ENCODE measurements at regions not wholly inside any gene's neighbourhood (a gene's known extent, or its start where the extent isn't known, plus 50 kb on each side); places are given as distances from the start of the nearest gene placed in this dataset.
"Not testable (repeated sequence)": the region's sequence is repeated elsewhere in the genome, so short reads cannot be mapped to it uniquely, and the experiment has no call there.

GRCh38 chr18:8522756-8523155 is 86.5 kb upstream of the RAB12 start:
- no peaks in the 10 kb centered on the region for H3K4me1 Mint-ChIP-seq
- H3K27me3 Mint-ChIP-seq, result peaks cover 38 to 47% of the 10 kb centered on the region in 2 donors
- no peaks in the 10 kb centered on the region for H3K36me3 Mint-ChIP-seq

GRCh38 chr18:8525692-8526091 is 83.5 kb upstream of the RAB12 start:
- POLR2A ChIA-PET, result no interaction called here
- H3K9me3 Mint-ChIP-seq, result peaks cover 14 to 20% (median 15%) of the 10 kb centered on the region in 3 donors
- no peak overlapping the region for H3K27ac ChIP-seq (ENCODE audit: low read length)
- H3K27me3 Mint-ChIP-seq, result peaks cover 41 to 42% of the 10 kb centered on the region in 2 donors
- no peak for DNase-seq
- no peaks in the 10 kb centered on the region for H3K4me1 ChIP-seq (ENCODE audit: control insufficient read depth in 1 of 2, extremely low read depth in 1 of 2, insufficient read depth in 2 of 2, low read length in 2 of 2)
- no peak overlapping the region for H3K4me3 ChIP-seq (ENCODE audit: control insufficient read depth in 1 of 2, extremely low read depth in 1 of 2, low read length in 1 of 2)
- H3K4me3 Mint-ChIP-seq, result no peak overlapping the region
- CTCF ChIA-PET, result no interaction called here
- no peak for ATAC-seq (replicated peaks in 1 of 4)
- no peaks in the 10 kb centered on the region for H3K4me1 Mint-ChIP-seq
- no peaks in the 10 kb centered on the region for H3K36me3 Mint-ChIP-seq
- H3K27ac Mint-ChIP-seq, result no peak overlapping the region
- no peaks in the 10 kb centered on the region for H3K36me3 ChIP-seq (ENCODE audit: control insufficient read depth in 2 of 2, extremely low read depth in 1 of 2, insufficient read depth in 1 of 2, low read length in 1 of 2)
- 4% methylated on average over 3 of the region's 6 CpGs for WGBS (ENCODE audit: insufficient coverage)
- H3K9me3 ChIP-seq, result peaks cover under 1% of the 10 kb centered on the region
- peaks cover 0 to 38% of the 10 kb centered on the region in 2 experiments for H3K27me3 ChIP-seq (replicated peaks in 1 of 2; ENCODE audit: control insufficient read depth in 2 of 2, extremely low read depth in 1 of 2, insufficient read depth in 2 of 2, low read length in 1 of 2)

More at GRCh38 chr18:8522756-8523155, 86.5 kb upstream of the RAB12 start:
- Mint-ChIP-seq H3K4me3 (no peak overlapping the region), H3K9me3 (peaks cover 2 to 18% (median 9%) of the 10 kb centered on the region in 3 donors), H3K27ac (no peak overlapping the region)
- no peak overlapping the region for H3K4me3 ChIP-seq (ENCODE audit: control insufficient read depth in 1 of 2, extremely low read depth in 1 of 2, low read length in 1 of 2)
- WGBS (ENCODE audit: insufficient coverage), result no CpG with 5 or more reads among the region's 4 CpGs
- H3K36me3 ChIP-seq (ENCODE audit: control insufficient read depth in 2 of 2, extremely low read depth in 1 of 2, insufficient read depth in 1 of 2, low read length in 1 of 2), result no peaks in the 10 kb centered on the region
- no peaks in the 10 kb centered on the region for H3K9me3 ChIP-seq
- no peak overlapping the region for H3K27ac ChIP-seq (ENCODE audit: low read length)
- ChIA-PET CTCF (no interaction called here), POLR2A (no interaction called here)
- DNase-seq, result no peak
- no peak for ATAC-seq (replicated peaks in 1 of 4)
- H3K4me1 ChIP-seq (ENCODE audit: control insufficient read depth in 1 of 2, extremely low read depth in 1 of 2, insufficient read depth in 2 of 2, low read length in 2 of 2), result no peaks in the 10 kb centered on the region
- peaks cover 0 to 24% of the 10 kb centered on the region in 2 experiments for H3K27me3 ChIP-seq (replicated peaks in 1 of 2; ENCODE audit: control insufficient read depth in 2 of 2, extremely low read depth in 1 of 2, insufficient read depth in 2 of 2, low read length in 1 of 2)

- CTCF ChIA-PET, result no interaction called here
- Histone ChIP-seq H3K9me3 (peaks cover 4% of the 10 kb centered on the region), H3K36me3 (ENCODE audit: control insufficient read depth in 2 of 2, extremely low read depth in 1 of 2, insufficient read depth in 1 of 2, low read length in 1 of 2) (no peaks in the 10 kb centered on the region), H3K4me3 (ENCODE audit: control insufficient read depth in 1 of 2, extremely low read depth in 1 of 2, low read length in 1 of 2) (no peak overlapping the region), H3K27ac (ENCODE audit: low read length) (no peak overlapping the region), H3K27me3 (replicated peaks in 1 of 2; ENCODE audit: control insufficient read depth in 2 of 2, extremely low read depth in 1 of 2, insufficient read depth in 2 of 2, low read length in 1 of 2) (peaks cover 0 to 38% of the 10 kb centered on the region in 2 experiments), H3K4me1 (ENCODE audit: control insufficient read depth in 1 of 2, extremely low read depth in 1 of 2, insufficient read depth in 2 of 2, low read length in 2 of 2) (no peaks in the 10 kb centered on the region)
- ATAC-seq (replicated peaks in 1 of 4) (no peak), DNase-seq (no peak)
- peaks cover 41 to 42% of the 10 kb centered on the region in 2 donors for H3K27me3 Mint-ChIP-seq
- H3K4me1 Mint-ChIP-seq, result no peaks in the 10 kb centered on the region
- peaks cover 13 to 23% (median 21%) of the 10 kb centered on the region in 3 donors for H3K9me3 Mint-ChIP-seq
- POLR2A ChIA-PET, result no interaction called here
- no peaks in the 10 kb centered on the region for H3K36me3 Mint-ChIP-seq
- no peak overlapping the region for H3K27ac Mint-ChIP-seq
- WGBS (ENCODE audit: insufficient coverage), result 22% methylated on average over 5 of the region's 9 CpGs
- H3K4me3 Mint-ChIP-seq, result no peak overlapping the region
Measured at GRCh38 chr18:8526332-8526731, 82.9 kb upstream of the RAB12 start.

GRCh38 chr18:8529609-8530008 is 79.6 kb upstream of the RAB12 start:
- peaks cover 0 to 25% of the 10 kb centered on the region in 2 experiments for H3K27me3 ChIP-seq (replicated peaks in 1 of 2; ENCODE audit: control insufficient read depth in 2 of 2, extremely low read depth in 1 of 2, insufficient read depth in 2 of 2, low read length in 1 of 2)
- 43% methylated on average over 2 of the region's 2 CpGs for WGBS (ENCODE audit: insufficient coverage)
- H3K4me3 Mint-ChIP-seq, result no peak overlapping the region
- H3K4me3 ChIP-seq (ENCODE audit: control insufficient read depth in 1 of 2, extremely low read depth in 1 of 2, low read length in 1 of 2), result no peak overlapping the region
- no peak overlapping the region for H3K27ac Mint-ChIP-seq
- H3K4me1 ChIP-seq (ENCODE audit: control insufficient read depth in 1 of 2, extremely low read depth in 1 of 2, insufficient read depth in 2 of 2, low read length in 2 of 2), result no peaks in the 10 kb centered on the region
- H3K4me1 Mint-ChIP-seq, result no peaks in the 10 kb centered on the region
- CTCF ChIA-PET, result no interaction called here
- peaks cover 29% of the 10 kb centered on the region in 2 donors for H3K27me3 Mint-ChIP-seq
- POLR2A ChIA-PET, result no interaction called here
- H3K9me3 Mint-ChIP-seq, result peaks cover 30 to 50% (median 42%) of the 10 kb centered on the region in 3 donors
- H3K36me3 ChIP-seq (ENCODE audit: control insufficient read depth in 2 of 2, extremely low read depth in 1 of 2, insufficient read depth in 1 of 2, low read length in 1 of 2), result no peaks in the 10 kb centered on the region
- H3K36me3 Mint-ChIP-seq, result no peaks in the 10 kb centered on the region
- no peak overlapping the region for H3K27ac ChIP-seq (ENCODE audit: low read length)
- peaks cover 4% of the 10 kb centered on the region for H3K9me3 ChIP-seq
- DNase-seq (no peak), ATAC-seq (replicated peaks in 1 of 4) (no peak)

- H3K4me3 ChIP-seq (ENCODE audit: control insufficient read depth in 1 of 2, extremely low read depth in 1 of 2, low read length in 1 of 2); H3K36me3 Mint-ChIP-seq; DNase-seq; POLR2A ChIA-PET; H3K36me3 ChIP-seq (ENCODE audit: control insufficient read depth in 2 of 2, extremely low read depth in 1 of 2, insufficient read depth in 1 of 2, low read length in 1 of 2); CTCF ChIA-PET; H3K4me3 Mint-ChIP-seq; H3K27ac ChIP-seq (ENCODE audit: low read length); ATAC-seq (replicated peaks in 1 of 4); H3K4me1 ChIP-seq (ENCODE audit: control insufficient read depth in 1 of 2, extremely low read depth in 1 of 2, insufficient read depth in 2 of 2, low read length in 2 of 2); H3K4me1 Mint-ChIP-seq; H3K9me3 ChIP-seq; H3K27ac Mint-ChIP-seq: not testable (repeated sequence)
- H3K9me3 Mint-ChIP-seq, result peaks cover 30 to 50% (median 42%) of the 10 kb centered on the region in 3 donors
- 100% methylated on average over 1 of the region's 2 CpGs for WGBS (ENCODE audit: insufficient coverage)
- peaks cover 0 to 18% of the 10 kb centered on the region in 2 experiments for H3K27me3 ChIP-seq (replicated peaks in 1 of 2; ENCODE audit: control insufficient read depth in 2 of 2, extremely low read depth in 1 of 2, insufficient read depth in 2 of 2, low read length in 1 of 2)
- H3K27me3 Mint-ChIP-seq, result peaks cover 16% of the 10 kb centered on the region in 2 donors
Measured at GRCh38 chr18:8531084-8531483, 78.2 kb upstream of the RAB12 start.

- no peak for DNase-seq
- ATAC-seq (replicated peaks in 1 of 4), result no peak
- Histone ChIP-seq H3K4me1 (ENCODE audit: control insufficient read depth in 1 of 2, extremely low read depth in 1 of 2, insufficient read depth in 2 of 2, low read length in 2 of 2) (no peaks in the 10 kb centered on the region), H3K27me3 (replicated peaks in 1 of 2; ENCODE audit: control insufficient read depth in 2 of 2, extremely low read depth in 1 of 2, insufficient read depth in 2 of 2, low read length in 1 of 2) (no peaks in the 10 kb centered on the region), H3K36me3 (ENCODE audit: control insufficient read depth in 2 of 2, extremely low read depth in 1 of 2, insufficient read depth in 1 of 2, low read length in 1 of 2) (no peaks in the 10 kb centered on the region), H3K9me3 (no peaks in the 10 kb centered on the region), H3K4me3 (ENCODE audit: control insufficient read depth in 1 of 2, extremely low read depth in 1 of 2, low read length in 1 of 2) (no peak overlapping the region), H3K27ac (ENCODE audit: low read length) (no peak overlapping the region)
- H3K4me1 Mint-ChIP-seq, result no peaks in the 10 kb centered on the region
- CTCF ChIA-PET, result no interaction called here
- peaks cover 21 to 28% (median 21%) of the 10 kb centered on the region in 3 donors for H3K9me3 Mint-ChIP-seq
- H3K27me3 Mint-ChIP-seq, result no peaks in the 10 kb centered on the region
- H3K36me3 Mint-ChIP-seq, result no peaks in the 10 kb centered on the region
- H3K27ac Mint-ChIP-seq, result no peak overlapping the region
- WGBS (ENCODE audit: insufficient coverage), result 90% methylated on average over 7 of the region's 11 CpGs
- no peak overlapping the region for H3K4me3 Mint-ChIP-seq
- POLR2A ChIA-PET, result no interaction called here
Measured at GRCh38 chr18:8536231-8536630, 73.0 kb upstream of the RAB12 start.

GRCh38 chr18:8536922-8537321 is 72.3 kb upstream of the RAB12 start:
- Histone ChIP-seq H3K27me3 (replicated peaks in 1 of 2; ENCODE audit: control insufficient read depth in 2 of 2, extremely low read depth in 1 of 2, insufficient read depth in 2 of 2, low read length in 1 of 2) (no peaks in the 10 kb centered on the region), H3K27ac (ENCODE audit: low read length) (no peak overlapping the region), H3K36me3 (ENCODE audit: control insufficient read depth in 2 of 2, extremely low read depth in 1 of 2, insufficient read depth in 1 of 2, low read length in 1 of 2) (no peaks in the 10 kb centered on the region), H3K4me1 (ENCODE audit: control insufficient read depth in 1 of 2, extremely low read depth in 1 of 2, insufficient read depth in 2 of 2, low read length in 2 of 2) (no peaks in the 10 kb centered on the region), H3K4me3 (ENCODE audit: control insufficient read depth in 1 of 2, extremely low read depth in 1 of 2, low read length in 1 of 2) (no peak overlapping the region), H3K9me3 (no peaks in the 10 kb centered on the region)
- POLR2A ChIA-PET, result no interaction called here
- no peak overlapping the region for H3K4me3 Mint-ChIP-seq
- WGBS (ENCODE audit: insufficient coverage), result 90% methylated on average over 11 of the region's 14 CpGs
- H3K4me1 Mint-ChIP-seq, result no peaks in the 10 kb centered on the region
- no peak overlapping the region for H3K27ac Mint-ChIP-seq
- peaks cover 14 to 21% (median 15%) of the 10 kb centered on the region in 3 donors for H3K9me3 Mint-ChIP-seq
- ATAC-seq (replicated peaks in 1 of 4), result no peak
- no peaks in the 10 kb centered on the region for H3K27me3 Mint-ChIP-seq
- CTCF ChIA-PET, result no interaction called here
- no peak for DNase-seq
- no peaks in the 10 kb centered on the region for H3K36me3 Mint-ChIP-seq

Measured in T-cell (primary cell).